ENCODE measurements at regions not wholly inside any gene's neighbourhood (a gene's known extent, or its start where the extent isn't known, plus 50 kb on each side); places are given as distances from the start of the nearest gene placed in this dataset.

GRCh38 chr17:79669861-79670260 lies 59.0 kb upstream of the RBFOX3 start:
- no peak for TF ChIP-seq CTCF (IDR thresholded peaks at IDR 0.05; ENCODE audit: low read depth, low read length, missing control alignments)
- no peak overlapping the region for H3K4me3 ChIP-seq (ENCODE audit: low read depth, low read length)
- in situ Hi-C loops (cut with HindIII; ENCODE audit: low sequenced_read_pairs), result loop anchor here (25.0 kb wide), 1 partner anchor 208 kb away; no protein-coding TSS in a partner anchor
- no peak for DNase-seq (ENCODE audit: low read depth)

GRCh38 chr17:79668344-79669250 lies 57.7 kb upstream of the RBFOX3 start:
- H3K4me3 ChIP-seq (ENCODE audit: low read depth, low read length), result no peak overlapping the region
- DNase-seq (ENCODE audit: low read depth), result no peak
- in situ Hi-C loops (cut with HindIII; ENCODE audit: low sequenced_read_pairs), result loop anchor here (25.0 kb wide), 1 partner anchor 206 kb away; no protein-coding TSS in a partner anchor
- TF ChIP-seq CTCF (IDR thresholded peaks at IDR 0.05; ENCODE audit: low read depth, low read length, missing control alignments), result no peak

- in situ Hi-C loops (cut with HindIII; ENCODE audit: low sequenced_read_pairs), result loop anchor here (25.0 kb wide), 1 partner anchor 205 kb away; no protein-coding TSS in a partner anchor
- no peak for TF ChIP-seq CTCF (IDR thresholded peaks at IDR 0.05; ENCODE audit: low read depth, low read length, missing control alignments)
- DNase-seq (ENCODE audit: low read depth), result no peak
- H3K4me3 ChIP-seq (ENCODE audit: low read depth, low read length), result no peak overlapping the region
These were observed 56.9 kb upstream of the RBFOX3 start for GRCh38 chr17:79667746-79668145.

GRCh38 chr17:79667121-79667715 lies 56.4 kb upstream of the RBFOX3 start:
- no peak for TF ChIP-seq CTCF (IDR thresholded peaks at IDR 0.05; ENCODE audit: low read depth, low read length, missing control alignments)
- DNase-seq (ENCODE audit: low read depth), result no peak
- in situ Hi-C loops (cut with HindIII; ENCODE audit: low sequenced_read_pairs), result loop anchor here (25.0 kb wide), 1 partner anchor 205 kb away; no protein-coding TSS in a partner anchor
- no peak overlapping the region for H3K4me3 ChIP-seq (ENCODE audit: low read depth, low read length)

- no peak overlapping the region for H3K4me3 ChIP-seq (ENCODE audit: low read depth, low read length)
- in situ Hi-C loops (cut with HindIII; ENCODE audit: low sequenced_read_pairs), result loop anchor here (25.0 kb wide), 1 partner anchor 204 kb away; no protein-coding TSS in a partner anchor
These were observed 55.3 kb upstream of the RBFOX3 start for GRCh38 chr17:79666111-79666510.

More at GRCh38 chr17:79666111-79666510, 55.3 kb upstream of the RBFOX3 start:
- TF ChIP-seq CTCF (IDR thresholded peaks at IDR 0.05; ENCODE audit: low read depth, low read length, missing control alignments), result no peak
- DNase-seq (ENCODE audit: low read depth), result no peak
